ENCODE measurements at regions not wholly inside any gene's neighbourhood (a gene's known extent, or its start where the extent isn't known, plus 50 kb on each side); places are given as distances from the start of the nearest gene placed in this dataset.

- DNase-seq = peak; percentile 80
Measured at GRCh38 chr16:72501739-72502593, 330.0 kb upstream of the PMFBP1 start.

DNA sequence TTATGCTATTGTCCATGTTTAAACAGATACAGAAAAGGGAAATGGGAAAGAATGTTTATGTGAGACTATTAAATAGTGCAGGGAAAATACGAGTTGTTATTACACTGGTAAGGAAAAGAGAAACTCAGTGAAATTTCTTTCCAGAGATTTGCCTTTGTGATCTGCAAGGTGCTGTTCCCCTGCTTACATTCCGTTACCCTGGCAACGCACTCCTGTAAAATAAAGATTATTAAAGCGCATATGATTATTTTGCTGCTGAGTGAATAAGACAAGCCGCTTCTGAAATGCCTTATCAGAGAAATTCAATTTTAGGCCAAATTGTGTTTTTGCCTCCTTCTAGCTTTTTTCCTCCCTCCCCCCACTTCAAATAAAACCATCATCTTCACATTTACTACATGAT, 328.6 kb upstream of the PMFBP1 start:
- DNase-seq = no peak

- DNase-seq = peak; percentile 78
Measured at GRCh38 chr16:72493716-72494415, 321.9 kb upstream of the PMFBP1 start.

- no peak for DNase-seq
Measured at GRCh38 chr16:72487283-72487682, 315.3 kb upstream of the PMFBP1 start.

DNA sequence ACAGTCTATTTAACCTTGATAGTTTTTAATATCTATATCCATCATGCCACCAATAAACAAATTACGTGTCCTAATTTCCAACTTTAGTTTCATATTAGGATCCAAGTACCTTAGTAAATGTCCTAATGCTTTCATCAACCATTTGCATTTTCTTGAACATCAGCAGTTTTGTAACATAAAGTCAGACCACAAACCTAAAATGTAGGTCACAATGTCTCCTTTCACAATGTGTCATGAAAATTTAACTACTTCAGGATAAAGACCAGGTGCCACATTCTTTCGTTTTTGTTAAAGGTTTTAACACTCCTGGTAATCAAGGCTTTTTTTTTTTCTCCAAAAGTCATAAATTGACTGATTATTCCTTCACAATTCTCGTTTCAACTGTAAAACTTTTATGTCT, 310.7 kb upstream of the PMFBP1 start:
- DNase-seq = no peak

DNA sequence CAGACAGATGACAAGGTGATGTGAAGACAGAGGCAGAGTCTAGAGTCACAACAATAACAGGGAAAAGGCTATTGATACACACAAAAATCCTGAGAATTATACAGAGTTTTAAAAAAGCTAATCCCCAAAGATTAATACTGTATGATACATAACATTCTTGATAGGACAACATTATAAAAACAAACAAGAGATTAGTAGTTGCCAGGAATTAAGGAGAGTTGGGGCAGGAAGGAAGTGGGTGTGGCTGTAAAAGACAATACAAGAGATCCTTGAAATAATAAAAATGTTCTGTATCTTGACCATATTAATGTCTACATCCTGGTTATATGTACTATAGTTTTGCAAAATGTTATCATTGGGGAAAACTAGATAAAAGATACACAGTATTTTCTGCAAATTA, 309.5 kb upstream of the PMFBP1 start:
- no peak for DNase-seq

GRCh38 chr16:72480911-72481310, 309.0 kb upstream of the PMFBP1 start:
- peak; percentile 90 for DNase-seq

- no peak for DNase-seq
Measured at GRCh38 chr16:72475688-72476087, 303.7 kb upstream of the PMFBP1 start.

GRCh38 chr16:72474501-72475123, 302.7 kb upstream of the PMFBP1 start:
- peak; percentile 96 for DNase-seq

DNA sequence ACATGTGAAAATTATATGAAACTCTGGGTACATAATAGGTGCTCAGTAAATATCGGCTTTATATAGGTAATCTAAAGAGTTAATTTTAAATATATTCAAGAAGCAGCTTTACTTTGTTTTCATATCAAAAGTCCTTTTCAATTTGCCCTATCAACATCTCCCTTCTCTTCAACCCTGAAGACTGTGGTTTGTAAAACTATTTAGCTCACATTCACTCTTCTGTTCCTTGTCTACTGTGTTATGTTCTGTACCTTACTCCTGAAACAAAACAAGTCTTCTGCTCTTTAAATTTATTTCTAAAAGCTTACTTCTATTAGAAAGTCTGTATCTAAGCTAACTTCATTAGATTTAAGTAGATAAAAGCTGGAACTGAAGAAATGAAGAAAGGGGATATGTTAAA, 301.7 kb upstream of the PMFBP1 start:
- no peak for DNase-seq

GRCh38 chr16:72471317-72471924, 299.5 kb upstream of the PMFBP1 start:
- DNase-seq = no peak

- DNase-seq = no peak
Measured at GRCh38 chr16:72470541-72470940, 298.6 kb upstream of the PMFBP1 start.

DNA sequence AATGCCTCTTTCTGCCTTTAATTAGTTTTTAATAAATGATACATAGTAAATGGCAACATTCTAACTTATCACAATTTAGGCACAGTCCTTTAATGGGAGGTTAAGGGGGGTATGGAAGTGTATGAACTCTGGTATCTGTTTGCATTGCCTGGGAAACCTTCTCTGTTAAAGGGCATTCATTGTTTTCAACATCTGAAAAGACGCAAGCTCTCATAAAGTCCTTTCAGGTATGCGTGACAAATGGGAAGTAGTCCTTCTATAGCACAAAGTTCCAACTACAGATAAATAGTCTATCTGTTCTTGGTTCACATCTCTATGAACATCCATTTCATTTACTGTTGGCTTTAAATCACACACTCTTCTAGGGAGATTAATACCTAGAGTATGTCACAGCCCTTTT, 298.0 kb upstream of the PMFBP1 start:
- no peak for DNase-seq

- peak; percentile 55 for DNase-seq
Measured at GRCh38 chr16:72468582-72468981, 296.6 kb upstream of the PMFBP1 start.

DNA sequence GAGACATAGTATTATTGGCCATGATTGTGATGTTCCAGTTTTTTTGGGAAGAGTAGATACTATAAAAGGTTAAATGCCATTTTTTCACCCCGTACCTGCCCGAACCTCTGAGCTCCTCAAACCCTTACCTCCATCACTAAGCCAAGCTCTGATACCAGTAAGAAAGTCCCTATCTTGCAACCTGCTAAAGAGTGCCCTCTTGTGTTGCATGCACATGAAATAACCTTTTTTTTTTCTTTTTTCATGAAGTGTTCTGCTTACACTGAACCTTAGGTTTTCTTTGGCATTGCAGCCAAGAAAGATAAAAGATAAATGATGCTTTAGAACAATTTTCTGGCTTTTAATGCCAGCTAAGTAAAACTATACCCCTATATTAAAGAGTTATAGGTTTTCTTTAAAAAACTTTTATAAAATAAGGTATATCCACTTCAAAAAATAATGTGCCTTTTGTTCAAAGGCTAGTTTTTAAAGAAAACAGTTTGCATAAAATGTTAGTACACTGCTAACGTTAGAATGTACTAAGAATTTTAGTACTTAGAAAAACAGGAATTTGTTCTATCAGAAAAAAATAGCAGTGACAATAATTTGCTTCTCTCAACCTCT, 295.3 kb upstream of the PMFBP1 start:
- DNase-seq = peak; percentile 55

DNA sequence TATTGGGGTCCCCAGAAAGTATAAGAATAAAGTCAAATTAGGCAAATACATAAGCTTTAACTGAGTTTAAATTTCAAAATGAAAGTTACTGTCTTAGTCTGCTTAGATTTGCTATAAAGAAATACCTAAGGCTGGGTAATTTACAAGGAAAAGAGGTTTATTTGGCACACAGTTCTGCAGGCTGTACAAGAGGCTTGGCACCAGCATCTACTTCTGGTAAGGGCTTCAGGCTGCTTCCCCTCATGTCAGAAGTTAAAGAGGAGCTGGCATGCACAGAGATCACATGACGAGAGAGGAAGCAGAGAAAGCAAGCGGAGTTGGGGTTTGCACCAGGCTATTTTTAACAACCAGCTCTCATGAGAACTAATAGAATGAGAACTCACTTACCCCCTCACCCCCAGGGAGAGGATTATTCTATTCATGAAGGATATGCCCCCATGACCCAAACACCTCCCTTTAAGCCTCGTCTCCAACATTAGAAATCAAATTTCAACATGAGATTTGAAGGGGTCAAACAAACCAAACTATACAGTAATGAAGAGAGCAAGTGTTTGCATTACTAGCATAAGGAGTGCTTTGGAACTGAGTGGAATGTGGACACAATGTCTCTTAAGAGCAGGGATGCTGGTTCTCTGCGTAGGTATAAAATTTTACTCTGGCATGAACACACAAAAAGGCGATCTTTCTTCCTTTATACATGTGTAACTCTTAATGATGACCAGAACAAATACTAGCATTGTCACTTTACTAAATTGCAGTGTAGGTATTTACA, 292.8 kb upstream of the PMFBP1 start:
- no peak for DNase-seq

- no peak for DNase-seq
Measured at GRCh38 chr16:72464052-72464451, 292.1 kb upstream of the PMFBP1 start.

DNA sequence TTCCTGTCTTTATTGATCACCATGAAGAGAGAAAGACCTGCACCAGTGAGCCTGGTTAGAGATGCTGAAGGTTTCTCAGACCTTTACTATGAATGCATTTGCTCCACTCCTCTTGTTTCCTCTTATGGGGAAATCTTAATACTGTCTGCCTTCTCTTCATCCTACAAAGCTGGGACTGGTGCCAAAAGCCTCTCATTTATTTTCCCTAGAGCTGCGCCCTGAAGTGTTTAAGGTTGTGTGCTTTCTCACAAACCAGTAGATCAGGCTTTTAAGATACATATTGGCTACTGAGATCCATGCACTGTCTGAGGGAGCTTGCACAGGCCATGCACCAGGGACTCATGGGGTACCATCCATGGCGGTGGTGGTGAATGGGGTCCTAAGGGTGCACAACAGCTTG, 286.1 kb upstream of the PMFBP1 start:
- DNase-seq = no peak

DNA sequence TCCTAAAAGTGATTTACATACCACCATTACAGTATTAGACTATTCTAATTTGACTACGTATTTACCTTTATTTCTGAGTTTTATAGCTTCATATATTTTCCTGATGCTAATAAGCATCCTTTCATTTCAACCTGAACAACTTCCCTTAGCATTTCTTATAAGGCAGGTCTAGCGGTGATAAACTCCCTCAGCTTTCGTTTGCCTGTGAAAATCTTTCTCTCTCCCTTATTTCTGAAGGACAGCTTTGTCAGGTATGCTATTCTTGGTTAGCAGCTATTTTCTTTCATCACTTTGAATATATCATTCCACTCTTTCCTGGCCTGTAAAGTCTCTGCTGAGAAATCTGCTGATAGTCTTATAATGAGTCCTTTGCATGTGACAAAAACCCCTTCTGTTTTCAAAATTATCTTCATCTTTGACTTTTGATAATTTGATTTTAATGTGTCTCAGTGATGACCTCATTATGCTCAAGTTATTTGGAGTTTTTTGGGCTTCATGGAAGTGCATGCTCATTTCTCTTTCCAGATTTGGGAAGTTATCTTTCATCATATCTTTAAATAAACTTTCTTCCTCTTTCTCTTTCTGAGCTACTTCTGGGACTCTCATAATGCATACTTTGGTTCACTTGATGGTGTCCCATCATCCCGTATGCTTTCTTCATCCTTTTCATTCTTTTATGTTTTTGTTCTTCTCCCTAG, 285.4 kb upstream of the PMFBP1 start:
- no peak for DNase-seq

DNA sequence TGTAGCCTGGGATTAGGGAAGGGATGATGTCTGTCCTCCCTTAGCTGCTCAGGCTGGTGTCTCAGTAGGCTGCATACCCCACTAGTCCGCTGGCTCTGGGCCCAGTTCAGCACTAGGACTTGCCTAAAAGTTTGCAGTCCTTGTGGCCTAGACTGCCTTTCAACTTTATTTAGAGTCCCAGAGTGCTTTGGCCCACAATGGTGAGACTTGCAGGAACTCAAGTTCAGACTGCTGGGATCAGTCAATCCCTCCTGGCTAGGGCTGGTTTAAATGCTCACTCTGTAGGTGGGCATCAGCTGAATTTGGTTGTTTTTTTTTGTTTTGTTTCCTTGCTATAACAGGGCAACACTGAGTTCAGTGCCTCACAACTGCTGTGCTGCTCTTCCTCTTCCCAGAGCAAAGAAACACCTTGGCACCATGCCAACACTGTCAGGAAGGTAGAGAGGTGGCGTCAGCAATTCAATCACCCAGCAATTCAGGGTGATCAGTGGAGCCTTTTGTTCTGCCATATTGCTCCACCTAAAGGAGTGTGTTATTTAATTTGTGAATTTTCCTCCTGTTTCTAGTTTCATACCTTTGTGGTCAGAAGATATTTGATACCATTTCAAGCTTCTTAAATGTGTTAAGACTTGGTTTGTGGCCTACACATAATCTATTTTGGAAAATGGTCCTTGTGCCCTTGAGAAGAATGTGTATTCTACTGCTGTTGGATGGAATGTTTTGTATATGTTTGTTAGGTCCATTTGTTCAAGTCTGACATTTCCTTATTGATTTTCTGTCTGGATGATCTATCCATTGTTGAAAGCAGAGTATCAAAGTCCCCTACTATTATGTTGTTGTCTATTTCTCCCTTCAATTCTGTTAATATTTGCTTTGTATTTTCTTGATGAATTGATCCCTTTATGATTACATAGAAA, 284.0 kb upstream of the PMFBP1 start:
- DNase-seq = no peak

Data from fibroblast of skin of right quadriceps (primary cell).